ENCODE measurements at regions not wholly inside any gene's neighbourhood (a gene's known extent, or its start where the extent isn't known, plus 50 kb on each side); places are given as distances from the start of the nearest gene placed in this dataset.
A peak's percentile ranks its signal among the peaks of the same experiment; 100 is the strongest.

DNA sequence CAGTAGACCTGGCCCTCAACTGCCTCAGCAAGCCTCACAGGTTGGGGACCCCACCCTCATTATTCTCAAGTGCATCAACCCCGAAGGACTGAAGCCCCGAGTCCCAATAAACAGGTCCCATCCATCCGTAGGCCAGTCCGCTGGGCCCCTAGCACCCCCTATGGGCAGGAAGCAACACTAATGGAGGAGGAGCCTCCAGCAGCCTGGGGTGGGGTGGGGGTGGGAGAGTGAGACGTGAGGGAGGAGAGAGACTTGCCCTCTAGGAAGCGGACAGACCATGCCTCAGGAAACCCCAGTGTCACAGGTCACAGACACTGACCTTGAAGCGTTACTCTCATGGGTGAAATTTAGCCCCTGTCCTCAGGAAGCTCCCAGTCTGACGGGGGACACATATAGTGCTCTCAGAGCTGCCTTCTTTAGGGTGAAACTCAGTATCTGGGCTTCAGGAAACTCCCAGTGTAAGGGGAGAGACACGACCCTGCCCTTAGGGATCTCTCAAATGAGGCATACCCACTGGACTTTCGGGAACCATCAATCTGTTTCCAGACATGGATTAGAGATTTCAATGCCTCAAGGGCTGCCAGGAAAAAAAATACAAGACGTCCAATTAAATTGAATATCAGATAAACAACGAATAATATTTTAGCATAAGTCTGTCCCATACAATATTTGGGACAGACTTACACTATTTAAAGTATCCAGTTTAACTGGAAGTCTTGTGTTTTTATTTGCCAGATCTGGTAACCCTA, 125.8 kb downstream of the MRPL14 start (continued):
- TF ChIP-seq NFXL1 (CRISPR knock-in tag; IDR thresholded peaks at IDR 0.05) (no peak), ELF1 (tag; IDR thresholded peaks at IDR 0.05) (no peak), POLR3A (IDR thresholded peaks at IDR 0.05; ENCODE audit: borderline replicate concordance, extremely low read depth, insufficient read depth, insufficient read length) (no peak), NR2C2 (CRISPR knock-in tag; IDR thresholded peaks at IDR 0.05) (no peak), NR2C2 (tag; IDR thresholded peaks at IDR 0.05) (no peak), KLF16 (IDR thresholded peaks at IDR 0.05) (no peak), TARDBP (IDR thresholded peaks at IDR 0.05) (no peak), PTBP1 (IDR thresholded peaks at IDR 0.05; ENCODE audit: low read depth, low read length) (no peak), XRCC3 (IDR thresholded peaks at IDR 0.05) (no peak), CBX1 (IDR thresholded peaks at IDR 0.05; ENCODE audit: low read depth) (0 out of 2 replicates have a peak, but pooled peaks have one; percentile 52), MEF2A (IDR thresholded peaks at IDR 0.05; ENCODE audit: control insufficient read depth, low read depth, low read length) (no peak), ZNF436 (CRISPR knock-in tag; IDR thresholded peaks at IDR 0.05) (no peak), MTF1 (CRISPR knock-in tag; IDR thresholded peaks at IDR 0.05; ENCODE audit: borderline replicate concordance) (no peak), EP400 (IDR thresholded peaks at IDR 0.05) (no peak), ZNF239 (CRISPR knock-in tag; IDR thresholded peaks at IDR 0.05) (no peak)
- TF ChIP-seq, protein P1, sequence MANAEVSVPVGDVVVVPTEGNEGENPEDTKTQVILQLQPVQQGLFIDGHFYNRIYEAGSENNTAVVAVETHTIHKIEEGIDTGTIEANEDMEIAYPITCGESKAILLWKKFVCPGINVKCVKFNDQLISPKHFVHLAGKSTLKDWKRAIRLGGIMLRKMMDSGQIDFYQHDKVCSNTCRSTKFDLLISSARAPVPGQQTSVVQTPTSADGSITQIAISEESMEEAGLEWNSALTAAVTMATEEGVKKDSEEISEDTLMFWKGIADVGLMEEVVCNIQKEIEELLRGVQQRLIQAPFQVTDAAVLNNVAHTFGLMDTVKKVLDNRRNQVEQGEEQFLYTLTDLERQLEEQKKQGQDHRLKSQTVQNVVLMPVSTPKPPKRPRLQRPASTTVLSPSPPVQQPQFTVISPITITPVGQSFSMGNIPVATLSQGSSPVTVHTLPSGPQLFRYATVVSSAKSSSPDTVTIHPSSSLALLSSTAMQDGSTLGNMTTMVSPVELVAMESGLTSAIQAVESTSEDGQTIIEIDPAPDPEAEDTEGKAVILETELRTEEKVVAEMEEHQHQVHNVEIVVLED (CRISPR knock-in tag; IDR thresholded peaks at IDR 0.05) = no peak
- TF ChIP-seq, protein P2, sequence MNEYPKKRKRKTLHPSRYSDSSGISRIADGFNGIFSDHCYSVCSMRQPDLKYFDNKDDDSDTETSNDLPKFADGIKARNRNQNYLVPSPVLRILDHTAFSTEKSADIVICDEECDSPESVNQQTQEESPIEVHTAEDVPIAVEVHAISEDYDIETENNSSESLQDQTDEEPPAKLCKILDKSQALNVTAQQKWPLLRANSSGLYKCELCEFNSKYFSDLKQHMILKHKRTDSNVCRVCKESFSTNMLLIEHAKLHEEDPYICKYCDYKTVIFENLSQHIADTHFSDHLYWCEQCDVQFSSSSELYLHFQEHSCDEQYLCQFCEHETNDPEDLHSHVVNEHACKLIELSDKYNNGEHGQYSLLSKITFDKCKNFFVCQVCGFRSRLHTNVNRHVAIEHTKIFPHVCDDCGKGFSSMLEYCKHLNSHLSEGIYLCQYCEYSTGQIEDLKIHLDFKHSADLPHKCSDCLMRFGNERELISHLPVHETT (CRISPR knock-in tag; conservative IDR thresholded peaks at IDR 0.05 in 1 of 2, IDR thresholded peaks at IDR 0.05 in 1 of 2) = no peak
- TF ChIP-seq, protein P3, sequence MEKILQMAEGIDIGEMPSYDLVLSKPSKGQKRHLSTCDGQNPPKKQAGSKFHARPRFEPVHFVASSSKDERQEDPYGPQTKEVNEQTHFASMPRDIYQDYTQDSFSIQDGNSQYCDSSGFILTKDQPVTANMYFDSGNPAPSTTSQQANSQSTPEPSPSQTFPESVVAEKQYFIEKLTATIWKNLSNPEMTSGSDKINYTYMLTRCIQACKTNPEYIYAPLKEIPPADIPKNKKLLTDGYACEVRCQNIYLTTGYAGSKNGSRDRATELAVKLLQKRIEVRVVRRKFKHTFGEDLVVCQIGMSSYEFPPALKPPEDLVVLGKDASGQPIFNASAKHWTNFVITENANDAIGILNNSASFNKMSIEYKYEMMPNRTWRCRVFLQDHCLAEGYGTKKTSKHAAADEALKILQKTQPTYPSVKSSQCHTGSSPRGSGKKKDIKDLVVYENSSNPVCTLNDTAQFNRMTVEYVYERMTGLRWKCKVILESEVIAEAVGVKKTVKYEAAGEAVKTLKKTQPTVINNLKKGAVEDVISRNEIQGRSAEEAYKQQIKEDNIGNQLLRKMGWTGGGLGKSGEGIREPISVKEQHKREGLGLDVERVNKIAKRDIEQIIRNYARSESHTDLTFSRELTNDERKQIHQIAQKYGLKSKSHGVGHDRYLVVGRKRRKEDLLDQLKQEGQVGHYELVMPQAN (IDR thresholded peaks at IDR 0.05; ENCODE audit: borderline replicate concordance) = no peak
- TF ChIP-seq, protein P4, sequence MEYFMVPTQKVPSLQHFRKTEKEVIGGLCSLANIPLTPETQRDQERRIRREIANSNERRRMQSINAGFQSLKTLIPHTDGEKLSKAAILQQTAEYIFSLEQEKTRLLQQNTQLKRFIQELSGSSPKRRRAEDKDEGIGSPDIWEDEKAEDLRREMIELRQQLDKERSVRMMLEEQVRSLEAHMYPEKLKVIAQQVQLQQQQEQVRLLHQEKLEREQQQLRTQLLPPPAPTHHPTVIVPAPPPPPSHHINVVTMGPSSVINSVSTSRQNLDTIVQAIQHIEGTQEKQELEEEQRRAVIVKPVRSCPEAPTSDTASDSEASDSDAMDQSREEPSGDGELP (CRISPR knock-in tag; IDR thresholded peaks at IDR 0.05; ENCODE audit: borderline replicate concordance) = peak; percentile 40; the same call in 1 of the 2 replicates
- TF ChIP-seq, protein P5, sequence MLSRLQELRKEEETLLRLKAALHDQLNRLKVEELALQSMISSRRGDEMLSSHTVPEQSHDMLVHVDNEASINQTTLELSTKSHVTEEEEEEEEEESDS (CRISPR knock-in tag; IDR thresholded peaks at IDR 0.05) = no peak
- TF ChIP-seq, protein P6, sequence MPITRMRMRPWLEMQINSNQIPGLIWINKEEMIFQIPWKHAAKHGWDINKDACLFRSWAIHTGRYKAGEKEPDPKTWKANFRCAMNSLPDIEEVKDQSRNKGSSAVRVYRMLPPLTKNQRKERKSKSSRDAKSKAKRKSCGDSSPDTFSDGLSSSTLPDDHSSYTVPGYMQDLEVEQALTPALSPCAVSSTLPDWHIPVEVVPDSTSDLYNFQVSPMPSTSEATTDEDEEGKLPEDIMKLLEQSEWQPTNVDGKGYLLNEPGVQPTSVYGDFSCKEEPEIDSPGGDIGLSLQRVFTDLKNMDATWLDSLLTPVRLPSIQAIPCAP (CRISPR knock-in tag; IDR thresholded peaks at IDR 0.05; ENCODE audit: borderline replicate concordance) = no peak

Data from K562 (cell line).